GM18505 (cell line): ENCODE measurements at regions not wholly inside any gene's neighbourhood (a gene's known extent, or its start where the extent isn't known, plus 50 kb on each side); places are given as distances from the start of the nearest gene placed in this dataset.
"Not testable (repeated sequence)": the region's sequence is repeated elsewhere in the genome, so short reads cannot be mapped to it uniquely, and the experiment has no call there.

Experiments used
- ATAC-seq: cut with Tn5 transposase; IDR thresholded peaks from one replicate; pipeline ENCODE4 v1.9.1; 2021; ENCODE audit not compliant: unreplicated experiment
- POLR2A ChIP-seq: IDR thresholded peaks from 4 replicates; pipeline ENCODE4 v1.6.1; 2011; ENCODE audit warnings: borderline replicate concordance; ENCODE audit not compliant: insufficient read depth, insufficient read length; ENCODE audit errors: extremely low read depth

DNA sequence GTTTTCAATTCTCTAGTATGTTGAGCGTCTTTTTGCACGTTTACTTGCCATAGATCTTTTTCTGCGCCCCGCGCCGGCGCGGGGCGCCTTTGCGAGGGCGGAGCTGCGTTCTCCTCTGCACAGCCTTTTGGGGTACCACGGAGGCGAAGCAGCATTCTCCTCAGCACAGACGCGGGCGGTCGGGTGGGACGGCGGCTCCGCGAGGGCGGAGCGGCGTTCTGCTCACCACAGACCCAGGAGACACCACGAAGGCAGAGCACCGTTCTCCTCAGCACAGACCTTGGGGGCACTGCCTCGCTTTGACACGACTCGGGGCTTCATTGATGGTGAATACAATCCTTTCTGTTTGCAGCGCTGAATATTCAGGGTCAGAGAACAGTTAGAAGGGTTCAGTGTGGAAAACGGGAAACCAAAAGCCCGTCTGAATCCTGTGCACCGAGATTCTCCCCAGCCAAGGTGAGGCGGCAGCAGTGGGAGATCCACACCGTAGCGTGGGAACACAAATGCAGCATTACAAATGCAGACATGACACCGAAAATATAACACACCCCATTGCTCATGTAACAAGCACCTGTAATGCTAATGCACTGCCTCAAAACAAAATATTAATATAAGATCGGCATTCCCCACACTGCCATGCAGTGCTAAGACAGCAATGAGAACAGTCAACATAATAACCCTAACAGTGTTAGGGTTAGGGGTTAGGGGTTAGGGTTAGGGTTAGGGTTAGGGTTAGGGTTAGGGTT is 190.7 kb upstream of the VIPR2 start:
- not testable (repeated sequence) for ATAC-seq

DNA sequence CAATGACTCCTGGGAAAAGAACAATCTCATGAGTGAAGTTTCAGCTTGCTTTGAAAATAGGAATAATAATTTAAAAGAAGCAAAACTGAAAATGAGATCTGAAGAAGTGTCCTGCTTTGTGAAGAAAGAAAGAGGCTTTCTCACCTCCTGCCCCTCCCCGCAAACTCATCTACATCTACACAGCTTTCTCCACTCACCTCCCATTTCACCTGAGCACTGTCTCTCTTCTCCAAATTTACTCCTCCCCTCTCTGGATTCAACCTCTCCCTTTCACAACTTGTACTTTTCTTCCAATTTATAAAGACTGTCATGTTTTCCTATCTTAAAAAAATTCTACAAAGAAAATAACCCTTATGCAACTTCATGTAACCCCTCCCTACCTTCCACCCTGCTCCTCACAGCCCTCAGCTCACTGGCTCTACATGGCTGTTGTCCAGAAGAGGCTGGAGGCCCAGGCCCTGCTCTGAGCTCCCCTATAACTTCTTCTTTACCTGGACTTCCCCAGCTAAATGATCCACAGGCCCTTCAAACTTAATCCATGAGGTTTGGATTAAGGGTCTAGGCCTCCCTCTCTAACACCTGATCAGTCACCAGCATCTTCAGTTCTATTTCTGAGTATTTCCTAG is 188.3 kb upstream of the VIPR2 start:
- ATAC-seq = not testable (repeated sequence)

DNA sequence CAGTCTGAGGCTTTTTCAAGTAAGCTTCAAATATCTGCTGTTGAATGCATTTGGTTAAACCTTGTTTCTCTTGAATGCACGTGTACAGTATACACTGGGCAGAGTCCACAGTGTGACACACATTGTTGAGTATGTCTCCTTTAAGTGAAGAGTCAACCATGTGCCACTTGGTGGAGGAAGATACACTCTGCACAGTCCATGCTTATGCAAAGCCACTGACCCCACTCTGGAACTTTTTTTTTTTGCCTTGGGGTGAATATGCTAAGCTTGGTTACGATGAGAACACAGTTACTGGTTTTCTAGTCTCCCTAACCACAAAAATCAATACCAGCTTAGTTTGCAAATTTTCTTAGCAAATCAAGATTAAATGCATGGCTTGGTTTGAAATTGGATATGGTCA is 186.8 kb upstream of the VIPR2 start:
- no peak for TF ChIP-seq POLR2A
- no peak for ATAC-seq

DNA sequence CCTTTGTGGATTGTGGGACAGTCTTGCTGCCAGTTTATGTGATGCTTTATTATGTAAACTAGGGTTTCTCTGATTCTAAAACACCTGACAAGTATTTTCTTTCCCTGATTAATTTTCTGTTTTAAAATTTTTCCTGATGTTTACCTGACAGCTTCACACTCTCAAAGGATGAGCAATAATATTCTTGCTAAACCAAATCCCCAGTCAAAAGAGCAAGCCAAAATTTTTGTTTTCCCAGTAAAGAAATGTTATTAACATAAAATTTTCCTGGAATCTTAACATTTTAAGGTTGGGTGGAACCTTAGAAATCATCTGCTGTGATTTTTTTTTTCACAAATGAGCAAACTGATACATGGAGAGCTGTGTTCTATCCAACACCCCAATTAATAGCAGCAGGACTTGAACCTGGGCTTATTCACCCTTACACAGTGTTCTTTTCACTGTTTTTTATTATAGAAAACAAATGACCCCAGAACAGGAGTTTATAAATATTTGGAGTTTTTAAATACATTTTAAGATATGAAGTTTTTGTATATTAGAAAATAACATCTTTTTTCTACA is 185.2 kb upstream of the VIPR2 start:
- ATAC-seq = no peak

DNA sequence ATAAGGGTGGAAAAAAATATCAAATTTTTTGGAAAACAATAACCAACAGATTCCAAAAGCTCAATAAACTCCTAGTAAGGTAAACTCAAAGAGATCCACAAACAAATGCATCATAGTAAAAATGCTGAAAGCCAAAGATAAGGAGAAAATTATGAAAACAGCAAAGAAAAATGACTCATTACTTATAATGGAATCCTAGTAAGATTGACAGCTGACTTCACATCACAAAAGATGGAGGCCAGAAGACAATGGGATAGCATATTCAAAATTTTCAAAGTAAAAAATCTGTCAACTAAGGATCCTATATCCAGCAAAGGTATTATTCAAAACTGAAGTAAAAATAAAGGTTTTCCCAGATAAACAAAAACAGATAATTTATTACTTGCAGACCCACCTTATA is 183.4 kb upstream of the VIPR2 start:
- no peak for ATAC-seq
- TF ChIP-seq POLR2A = no peak

More for the DNA sequence above, 185.2 kb upstream of the VIPR2 start:
- no peak for TF ChIP-seq POLR2A

DNA sequence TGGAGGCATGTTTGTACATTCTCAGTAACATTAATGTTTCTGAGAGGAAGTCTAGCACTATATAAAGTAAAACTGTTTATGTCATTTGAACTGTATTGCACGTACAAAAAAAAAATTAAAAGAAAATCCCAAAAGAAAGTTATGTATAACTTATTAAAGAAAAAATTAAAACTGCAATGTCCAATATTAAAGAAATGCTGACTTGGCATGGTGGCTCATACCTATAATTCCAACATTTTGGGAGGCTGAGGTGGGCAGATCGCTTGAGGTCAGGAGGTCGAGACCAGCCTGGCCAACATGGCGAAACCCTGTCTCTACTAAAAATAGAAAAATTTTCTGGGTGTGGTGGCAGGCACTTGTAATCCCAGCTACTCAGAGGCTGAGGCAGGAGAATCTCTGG is 178.7 kb upstream of the VIPR2 start:
- TF ChIP-seq POLR2A = no peak
- ATAC-seq = no peak

DNA sequence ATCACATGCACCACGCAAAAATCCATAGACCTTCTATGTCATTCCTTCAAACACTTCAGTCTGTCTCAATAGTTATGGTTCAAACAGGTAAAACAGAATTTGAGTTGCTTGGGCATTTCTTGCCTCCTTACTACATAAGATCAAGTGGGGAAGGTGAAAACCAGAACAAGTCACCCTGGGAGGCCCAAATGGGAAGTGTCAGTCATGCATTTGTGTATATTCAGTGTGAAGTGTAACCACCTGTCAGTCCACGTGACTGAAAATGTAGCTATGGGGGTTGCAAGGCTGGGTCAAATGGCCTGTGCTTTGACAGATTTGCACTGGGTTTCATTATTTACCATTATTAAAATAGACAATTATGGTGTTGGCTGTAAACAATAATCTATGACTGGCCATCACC is 176.6 kb upstream of the VIPR2 start:
- TF ChIP-seq POLR2A = no peak
- ATAC-seq = no peak

DNA sequence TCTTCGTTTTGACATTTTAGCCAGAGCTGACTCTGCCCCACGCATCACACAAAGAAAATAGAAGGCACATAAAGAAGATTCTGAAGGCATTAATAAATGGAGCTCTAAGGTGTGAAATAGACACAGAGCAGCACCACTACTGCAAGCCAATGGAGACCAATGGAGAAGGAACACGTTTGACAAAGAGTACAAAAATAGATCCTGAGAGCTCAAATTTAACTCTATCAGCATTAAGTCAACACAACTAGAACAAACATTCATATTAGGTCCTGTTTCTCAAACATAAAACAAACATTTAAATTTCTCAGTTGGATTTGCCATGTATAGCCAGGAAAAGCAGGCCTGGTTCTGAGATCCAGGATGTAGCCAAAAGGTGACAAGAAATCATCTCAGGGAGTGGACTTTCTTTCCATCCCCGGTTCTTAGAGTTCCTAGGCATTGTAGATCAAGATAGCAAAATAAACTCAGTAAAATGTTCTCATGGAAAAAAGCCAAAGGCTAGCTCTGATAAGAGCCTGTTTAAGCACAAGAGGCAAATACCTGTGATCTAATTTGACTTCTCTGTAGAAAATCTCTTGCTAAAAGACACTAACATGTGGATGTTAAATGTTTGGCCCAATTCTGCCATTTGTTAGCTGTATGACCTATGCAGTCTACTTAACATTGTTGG is 174.2 kb upstream of the VIPR2 start:
- TF ChIP-seq POLR2A = no peak
- no peak for ATAC-seq

DNA sequence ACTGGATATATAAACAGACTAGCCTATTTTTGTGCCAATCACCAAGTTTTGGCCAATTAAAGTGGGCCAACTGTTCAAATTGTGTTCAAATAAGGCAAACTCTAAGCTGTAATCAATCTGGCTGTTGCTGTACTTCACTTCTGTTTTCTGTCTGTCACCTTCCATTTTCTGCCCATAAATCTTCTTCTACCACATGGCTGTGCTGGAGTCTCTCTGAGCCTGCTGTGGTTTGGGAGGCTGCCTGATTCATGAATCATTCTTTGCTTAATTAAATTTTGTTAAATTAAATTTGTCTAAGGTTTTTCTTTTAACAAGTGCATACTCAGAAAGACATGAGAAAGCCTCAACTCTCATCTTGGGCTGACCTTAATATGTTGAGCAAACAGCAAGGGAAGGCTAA is 172.6 kb upstream of the VIPR2 start:
- no peak for TF ChIP-seq POLR2A
- no peak for ATAC-seq

DNA sequence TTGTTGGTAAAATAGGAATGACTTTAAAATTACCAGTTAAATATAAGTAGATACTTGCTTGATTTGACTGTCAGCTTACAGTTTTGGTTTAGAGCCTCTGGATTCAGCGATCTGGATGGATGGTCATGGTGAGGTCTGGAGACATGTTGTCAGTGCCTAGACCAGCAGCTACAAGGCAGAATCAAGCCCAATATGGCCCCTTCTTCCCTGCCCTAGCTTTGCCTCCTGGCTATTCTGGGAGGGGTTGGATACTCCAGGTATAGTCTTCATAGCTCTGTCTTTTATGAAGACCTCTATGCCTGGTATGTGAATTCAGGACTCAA is 166.5 kb upstream of the VIPR2 start:
- no peak for ATAC-seq
- no peak for TF ChIP-seq POLR2A

DNA sequence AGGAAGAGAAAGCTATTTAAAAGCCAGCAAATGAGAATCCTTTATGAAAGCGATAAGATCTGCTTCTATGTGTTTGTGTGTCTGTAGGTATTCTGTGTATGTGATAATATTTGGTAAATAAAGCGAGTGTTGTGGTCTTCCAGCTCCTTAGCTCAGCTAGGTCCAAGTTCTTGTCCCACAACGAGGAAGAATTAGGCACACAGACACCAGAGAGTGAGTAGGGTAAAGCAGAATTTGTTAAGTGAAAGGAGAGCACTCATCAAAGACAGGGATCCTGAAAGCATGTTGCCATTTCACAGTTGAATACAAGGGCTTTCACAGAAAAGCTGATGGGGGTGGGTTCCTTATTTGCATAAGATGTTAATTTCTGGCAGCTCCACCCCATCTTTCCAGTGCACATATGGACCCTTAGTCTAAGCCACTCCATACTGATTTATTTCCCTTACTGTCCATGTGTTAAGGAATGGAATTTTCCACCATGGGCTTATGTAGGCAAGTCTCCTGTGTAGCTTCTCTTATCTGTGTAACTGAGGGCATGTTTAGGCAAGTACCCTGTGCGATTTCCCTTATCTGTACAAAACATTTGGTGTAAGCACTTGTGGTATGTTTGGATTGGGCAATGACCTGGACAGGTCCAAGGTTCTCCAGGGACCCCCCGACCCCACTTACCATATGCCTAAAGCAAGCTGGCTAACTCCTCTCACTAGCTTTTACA is 165.9 kb upstream of the VIPR2 start:
- TF ChIP-seq POLR2A = no peak
- no peak for ATAC-seq

DNA sequence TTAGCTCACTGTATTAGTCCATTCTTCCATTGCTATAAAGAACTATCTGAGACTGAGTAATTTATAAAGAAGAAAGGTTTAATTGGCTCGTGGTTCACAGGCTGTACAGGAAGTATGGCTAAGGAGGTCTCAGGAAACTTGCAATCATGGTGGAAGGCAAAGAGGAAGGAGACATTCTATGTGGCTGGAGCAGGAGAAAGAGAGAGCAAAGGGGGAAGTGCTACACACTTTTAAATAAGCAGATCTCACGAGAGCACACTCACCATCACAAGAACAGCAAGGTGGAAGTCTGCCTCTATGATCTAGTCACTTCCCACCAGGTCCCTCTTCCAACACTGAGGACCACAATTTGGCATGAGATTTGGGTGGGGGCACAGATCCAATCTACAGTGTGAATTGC is 164.5 kb upstream of the VIPR2 start:
- not testable (repeated sequence) for ATAC-seq

DNA sequence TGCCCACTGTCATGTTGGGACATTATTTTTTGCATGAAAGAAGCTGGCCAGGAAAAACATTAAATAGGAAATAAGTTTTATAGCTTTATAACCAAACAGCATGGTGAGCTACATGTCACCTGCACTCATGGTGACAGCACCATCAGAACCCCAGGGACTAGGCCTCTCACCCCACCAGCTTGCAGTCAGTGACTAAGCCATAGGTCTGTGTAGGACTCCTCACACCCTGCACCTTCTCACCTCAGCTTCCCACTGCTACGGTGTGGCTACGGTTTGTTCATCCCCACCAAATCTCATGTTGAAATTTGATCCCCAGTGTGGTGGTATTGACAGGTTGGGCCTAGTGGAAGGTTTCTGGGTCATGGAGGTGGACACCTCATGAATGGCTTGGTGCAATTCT is 161.3 kb upstream of the VIPR2 start:
- no peak for TF ChIP-seq POLR2A

DNA sequence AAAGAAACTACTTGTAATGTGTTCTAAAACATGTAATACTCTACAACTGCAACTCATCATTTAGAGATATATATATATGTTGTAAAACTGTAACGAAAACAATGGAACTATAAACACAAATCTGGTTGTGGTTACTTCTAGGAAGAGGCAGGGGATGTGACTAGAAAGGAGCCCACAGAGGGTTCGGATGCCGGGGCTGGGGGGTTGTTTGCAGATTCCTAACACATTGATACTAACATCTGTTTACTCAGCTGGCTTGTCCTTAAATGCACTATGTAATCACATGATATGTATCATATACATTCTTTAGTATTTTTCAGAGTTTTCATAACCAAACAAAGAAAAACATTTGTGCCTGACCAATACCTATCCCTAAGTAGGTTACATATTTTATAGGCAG is 160.5 kb upstream of the VIPR2 start:
- not testable (repeated sequence) for ATAC-seq

More for the DNA sequence above, 161.3 kb upstream of the VIPR2 start:
- no peak for ATAC-seq

DNA sequence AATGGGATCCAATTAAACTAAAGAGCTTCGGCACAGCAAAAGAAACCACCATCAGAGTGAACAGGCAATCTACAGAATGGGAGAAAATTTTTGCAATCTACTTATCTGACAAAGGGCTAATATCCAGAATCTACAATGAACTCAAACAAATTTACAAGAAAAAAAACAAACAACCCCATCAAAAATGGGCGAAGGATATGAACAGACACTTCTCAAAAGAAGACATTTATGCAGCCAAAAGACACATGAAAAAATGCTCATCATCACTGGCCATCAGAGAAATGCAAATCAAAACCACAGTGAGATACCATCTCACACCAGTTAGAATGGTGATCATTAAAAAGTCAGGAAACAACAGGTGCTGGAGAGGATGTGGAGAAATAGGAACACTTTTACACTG is 158.8 kb upstream of the VIPR2 start:
- ATAC-seq = not testable (repeated sequence)
